HG02623 (cell line): ENCODE measurements at regions not wholly inside any gene's neighbourhood (a gene's known extent, or its start where the extent isn't known, plus 50 kb on each side); places are given as distances from the start of the nearest gene placed in this dataset.
"Not testable (repeated sequence)": the region's sequence is repeated elsewhere in the genome, so short reads cannot be mapped to it uniquely, and the experiment has no call there.

ENCODE experiments used
- ATAC-seq: cut with Tn5 transposase; IDR thresholded peaks from one replicate; pipeline ENCODE4 v1.9.1; 2021; ENCODE audit warnings: moderate library complexity; ENCODE audit not compliant: unreplicated experiment

DNA sequence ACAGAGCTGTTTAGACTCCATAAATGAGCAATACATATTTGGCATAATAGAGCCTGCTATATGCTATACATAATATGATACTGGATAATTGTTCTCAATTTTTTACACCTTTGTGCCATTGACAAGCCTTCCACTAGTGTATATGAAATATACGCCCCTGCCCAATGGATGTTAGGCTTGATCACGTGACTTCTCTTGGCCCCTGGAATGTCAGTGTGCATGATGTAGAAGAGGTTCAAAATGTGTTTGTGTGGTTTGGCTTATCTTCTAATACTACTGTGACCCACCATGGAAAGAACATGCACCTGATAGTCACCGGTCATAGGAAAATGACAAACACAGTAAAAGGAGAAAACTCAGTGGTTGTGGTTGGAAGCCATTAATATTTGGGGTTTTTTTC is 479.4 kb downstream of the PCDH20 start:
- no peak for ATAC-seq

DNA sequence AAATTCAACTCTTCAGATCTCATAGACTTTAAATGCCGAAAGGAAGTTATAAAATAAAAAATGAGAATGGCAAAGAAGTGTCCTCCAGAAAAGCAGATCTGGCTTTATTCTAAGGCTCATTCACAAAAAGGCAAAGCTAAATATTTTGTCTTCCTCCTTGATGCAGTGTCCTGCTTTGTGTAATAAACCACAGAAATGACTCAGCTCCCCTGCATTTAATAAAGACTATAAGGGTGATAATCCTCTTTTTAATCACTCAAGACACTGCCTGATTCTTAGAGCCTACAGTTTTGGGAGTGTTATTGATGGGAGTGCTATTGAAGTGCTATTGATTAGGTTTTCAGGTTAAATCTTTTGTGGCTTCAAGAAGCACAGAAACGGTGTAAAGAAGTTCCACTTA is 482.0 kb downstream of the PCDH20 start:
- no peak for ATAC-seq

- ATAC-seq = no peak
Measured at GRCh38 chr13:60931858-60932546, 483.6 kb downstream of the PCDH20 start.

- ATAC-seq = no peak
Measured at GRCh38 chr13:60925686-60926085, 490.0 kb downstream of the PCDH20 start.

- ATAC-seq = no peak
Measured at GRCh38 chr13:60924856-60925255, 490.8 kb downstream of the PCDH20 start.

DNA sequence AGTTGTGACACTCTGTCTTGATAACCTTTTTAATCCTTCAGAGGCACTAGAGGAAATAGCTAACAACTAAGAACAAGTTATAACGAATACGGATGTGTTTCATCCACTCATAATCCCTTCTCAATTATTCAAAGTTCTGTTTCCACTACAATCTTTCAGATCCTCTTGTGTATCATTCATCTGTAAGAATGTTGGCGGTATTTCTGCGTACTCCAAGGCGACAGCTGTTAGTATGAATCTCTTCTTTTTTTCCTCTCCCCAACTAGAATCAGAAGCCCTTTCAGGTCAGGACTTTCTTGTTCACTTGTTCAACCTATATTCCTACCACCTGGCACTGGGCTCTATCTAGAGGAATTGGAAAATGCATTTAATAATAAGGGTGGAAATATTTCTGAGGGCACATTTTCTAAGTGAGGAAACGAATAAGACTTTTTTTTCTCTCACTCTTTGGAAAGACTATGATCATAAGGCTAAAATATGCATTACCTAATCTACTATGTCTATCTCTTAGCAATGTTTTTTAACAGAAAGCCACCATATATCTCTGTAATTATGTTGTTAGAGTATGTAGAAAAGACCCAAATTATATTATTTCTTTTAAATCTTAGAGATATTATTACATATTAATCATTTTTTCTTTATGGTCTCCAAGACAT is 492.9 kb downstream of the PCDH20 start:
- no peak for ATAC-seq

DNA sequence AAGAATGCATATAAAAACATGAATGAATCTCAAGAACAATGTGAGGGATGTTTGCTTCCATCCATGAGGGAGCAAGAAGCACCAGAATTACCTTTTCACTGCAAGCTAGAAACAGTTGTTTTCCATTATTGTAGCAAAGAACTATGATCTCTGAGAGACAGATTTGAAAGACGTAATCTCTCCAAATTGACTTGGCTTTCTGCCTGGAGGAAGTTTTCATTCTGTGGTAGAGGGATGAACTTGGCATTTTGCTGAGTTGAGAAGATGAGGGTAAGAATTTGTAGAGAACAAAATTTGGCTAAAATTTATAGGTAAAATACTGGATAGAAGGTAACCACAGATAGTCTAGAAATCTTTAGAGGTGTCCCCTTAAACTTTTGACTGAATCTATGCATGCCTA is 496.8 kb downstream of the TDRD3 start:
- no peak for ATAC-seq

DNA sequence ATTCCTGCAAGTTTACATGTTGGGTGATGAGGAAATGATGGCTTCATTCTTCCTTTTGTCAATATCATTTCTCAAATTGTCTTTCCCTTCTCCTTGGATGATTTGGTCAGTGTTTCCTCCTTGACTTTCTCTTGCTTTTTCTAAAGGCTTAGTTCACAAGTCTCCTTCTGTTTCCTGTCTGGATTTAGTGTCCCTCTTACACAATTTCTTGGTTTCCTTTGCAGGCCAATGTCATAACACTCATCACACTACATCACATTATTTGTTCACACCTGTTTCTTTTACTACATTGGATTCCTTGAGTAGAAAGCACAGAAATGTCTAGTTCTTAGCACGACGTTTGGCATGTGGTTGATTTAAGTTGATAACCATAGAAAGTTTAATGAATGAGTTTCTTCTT is 490.7 kb downstream of the TDRD3 start:
- ATAC-seq = no peak

- ATAC-seq = no peak
Measured at GRCh38 chr13:60881507-60881906, 484.5 kb downstream of the TDRD3 start.

DNA sequence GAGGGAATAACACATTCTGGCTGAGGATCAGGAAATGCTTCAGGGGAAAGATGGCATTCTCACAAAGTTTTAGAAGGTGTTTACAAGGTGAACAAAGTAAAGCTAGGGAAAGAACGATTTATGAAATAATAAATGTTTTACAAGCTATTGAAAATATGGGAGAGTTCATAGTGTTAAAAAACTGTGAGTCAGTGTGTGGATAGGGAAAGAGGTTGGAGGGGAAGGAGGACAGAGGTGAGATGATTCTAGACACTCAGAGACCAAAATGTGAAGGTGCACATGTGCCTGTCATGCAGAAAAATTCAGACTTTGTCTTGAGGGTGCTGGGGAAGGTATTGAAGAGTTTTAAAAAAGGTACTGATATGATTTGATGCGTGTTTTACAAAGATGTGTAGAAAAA is 476.1 kb downstream of the TDRD3 start:
- no peak for ATAC-seq

DNA sequence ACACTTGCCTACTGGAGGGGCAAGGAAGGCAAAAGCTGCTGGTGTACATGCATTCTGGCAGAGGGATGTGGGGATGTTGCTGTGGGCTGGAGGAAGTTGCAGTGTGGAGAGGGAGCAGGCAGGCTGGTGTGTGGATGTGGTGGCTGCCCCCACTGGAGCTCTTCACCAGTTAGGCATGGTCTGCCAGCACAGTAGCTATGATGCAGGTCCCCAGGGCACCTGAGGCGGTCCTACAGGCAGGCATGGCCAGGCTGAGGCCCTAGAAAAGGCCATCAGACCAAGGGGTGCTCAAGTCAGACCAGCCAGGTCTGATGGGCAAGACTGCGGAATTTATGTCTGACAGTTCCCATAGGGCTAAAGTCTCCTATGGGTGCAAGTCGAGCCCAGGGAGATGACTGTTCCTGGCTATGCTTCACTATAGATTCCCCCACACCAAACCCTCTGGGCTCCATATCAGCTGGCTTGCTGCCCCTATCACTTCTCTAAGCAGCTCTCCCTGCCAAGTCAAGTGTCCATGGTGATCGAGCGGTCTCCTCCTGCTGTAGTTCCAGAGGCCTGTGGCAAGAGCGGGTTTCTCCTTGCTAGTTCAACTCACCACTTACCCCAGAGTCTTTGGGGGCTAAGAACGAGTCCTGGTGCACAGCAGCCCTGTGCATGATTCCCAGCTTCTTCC is 473.1 kb downstream of the TDRD3 start:
- ATAC-seq = no peak

DNA sequence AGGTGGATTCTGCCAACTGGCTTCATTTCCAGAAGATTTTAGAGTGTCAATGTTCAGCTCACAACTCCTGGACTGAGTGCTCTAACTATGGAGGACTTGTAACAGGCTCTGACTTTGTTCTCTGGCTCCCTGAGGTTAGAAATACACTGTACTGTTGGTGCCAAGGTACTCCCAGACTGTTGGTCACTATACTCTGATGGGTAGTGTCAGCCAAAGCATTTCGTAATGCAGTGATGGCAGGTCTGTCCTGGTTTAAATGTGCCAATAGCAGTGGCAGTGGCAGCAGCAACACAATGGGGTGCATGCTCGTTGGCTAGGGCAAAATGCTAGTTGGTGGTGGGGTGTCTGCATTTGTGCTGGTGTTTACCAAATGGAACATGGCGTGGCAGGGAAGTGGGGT is 472.2 kb downstream of the TDRD3 start:
- no peak for ATAC-seq

GRCh38 chr13:60862036-60862435 is 465.0 kb downstream of the TDRD3 start:
- no peak for ATAC-seq

DNA sequence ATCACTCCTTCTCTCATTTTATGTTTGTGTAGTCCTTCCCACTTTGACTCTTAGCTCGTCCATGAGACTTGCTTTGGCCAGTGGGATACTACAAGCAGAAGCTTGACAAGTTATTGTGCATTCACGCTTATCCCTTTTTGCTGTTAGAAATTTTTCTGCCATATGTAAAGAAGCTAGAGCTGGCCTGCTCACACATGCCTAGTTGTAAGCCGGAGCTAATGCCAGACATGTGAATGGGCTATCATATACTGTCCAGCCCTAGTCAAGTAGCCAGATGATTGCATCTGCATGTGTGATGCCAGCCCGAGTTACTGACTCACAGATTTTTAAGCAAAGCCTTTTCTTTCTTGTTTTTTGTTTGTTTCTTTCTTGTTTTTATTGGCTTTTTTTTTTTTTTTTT is 460.7 kb downstream of the TDRD3 start:
- ATAC-seq = no peak

DNA sequence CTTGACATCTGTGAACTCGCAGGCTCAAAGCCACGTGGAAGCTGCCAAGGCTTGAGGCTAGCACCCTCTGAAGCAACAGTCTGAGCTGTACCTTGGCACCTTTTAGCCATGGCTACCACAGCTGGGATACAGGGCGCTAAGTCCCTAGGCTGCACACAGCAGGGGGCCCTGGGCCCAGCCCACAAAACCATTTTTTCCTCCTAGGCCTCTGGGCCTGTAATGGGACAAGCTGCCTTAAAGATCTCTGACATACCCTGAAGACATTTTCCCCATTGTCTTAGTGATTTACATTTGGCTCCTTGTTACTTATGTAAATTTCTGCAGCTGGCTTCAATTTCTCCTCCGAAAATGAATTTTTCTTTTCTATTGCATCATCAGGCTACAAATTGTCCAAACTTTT is 455.9 kb downstream of the TDRD3 start:
- no peak for ATAC-seq

DNA sequence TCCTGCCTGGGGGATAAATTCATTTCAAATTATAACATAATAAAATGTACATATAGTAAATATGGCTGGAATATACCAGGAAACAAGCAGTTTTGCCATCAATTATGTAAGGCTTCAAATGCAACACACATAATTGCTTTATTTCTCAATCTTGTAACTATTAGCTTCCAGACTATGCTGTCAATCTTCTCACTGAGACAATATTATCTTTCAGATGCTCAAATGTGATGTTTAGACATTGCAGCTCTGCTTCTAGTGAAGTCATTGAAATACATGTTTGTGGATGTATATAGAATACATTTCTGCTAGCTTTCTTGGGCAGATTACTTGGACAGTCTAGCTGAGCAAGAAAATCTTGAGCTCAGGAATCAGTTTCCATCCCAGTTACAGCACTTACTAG is 454.4 kb downstream of the TDRD3 start:
- ATAC-seq = no peak

GRCh38 chr13:60850526-60850925 is 453.5 kb downstream of the TDRD3 start:
- ATAC-seq = no peak

DNA sequence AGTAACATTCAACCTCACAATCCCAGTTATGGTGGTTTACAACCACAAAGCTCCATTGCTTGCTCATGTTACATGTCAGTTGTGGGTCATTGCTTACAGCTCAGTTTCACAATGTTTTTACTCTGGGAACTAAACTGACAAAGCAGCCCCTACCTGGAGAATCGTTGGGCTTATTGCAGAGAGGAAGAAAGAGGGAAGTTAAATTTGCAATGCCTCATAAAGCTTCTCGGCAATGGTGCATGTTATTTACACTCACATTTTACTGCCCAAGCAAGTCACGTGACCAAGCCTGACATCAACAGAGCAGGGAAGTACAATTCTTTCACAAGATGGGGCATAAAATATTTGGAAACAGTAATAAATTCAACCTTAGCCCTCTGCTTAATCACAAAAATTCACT is 441.6 kb downstream of the TDRD3 start:
- no peak for ATAC-seq

DNA sequence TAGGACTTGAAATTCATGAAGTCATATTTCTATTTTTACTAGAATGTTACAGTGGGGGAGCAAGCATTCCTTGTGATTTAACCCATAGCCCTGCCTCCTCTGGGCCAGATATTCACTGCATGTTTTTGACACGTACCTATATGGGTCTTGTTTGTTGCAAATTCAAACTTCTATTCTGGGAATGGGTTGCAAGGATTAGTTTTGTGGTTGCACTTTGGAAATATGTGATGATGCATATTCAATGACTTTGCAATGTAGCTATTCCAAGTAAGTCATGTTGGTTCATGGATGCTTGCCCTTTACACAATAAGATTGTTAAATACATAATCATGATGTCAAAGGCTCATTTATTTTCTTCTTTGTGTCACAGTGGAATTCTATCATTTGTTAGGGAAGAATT is 440.8 kb downstream of the TDRD3 start:
- no peak for ATAC-seq

GRCh38 chr13:60836821-60837220 is 439.8 kb downstream of the TDRD3 start:
- no peak for ATAC-seq

DNA sequence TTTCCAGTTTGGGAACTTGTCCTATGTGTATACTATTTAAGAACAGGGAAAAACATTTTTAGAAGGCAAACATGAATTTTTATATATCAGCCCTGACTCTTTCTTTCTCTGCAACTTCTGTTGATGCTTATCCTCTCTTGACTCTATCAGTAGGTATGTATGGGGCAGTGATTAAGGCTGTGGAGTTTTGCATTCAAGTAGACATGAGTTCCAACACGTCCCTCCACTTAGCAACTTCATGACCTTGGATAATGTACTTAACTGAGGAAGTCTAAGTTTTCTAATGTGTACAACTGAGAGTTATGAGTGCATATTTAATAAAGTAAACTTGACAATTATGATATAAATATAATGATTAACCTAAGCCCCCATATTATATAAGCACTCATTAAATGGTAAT is 414.6 kb downstream of the TDRD3 start:
- ATAC-seq = no peak

DNA sequence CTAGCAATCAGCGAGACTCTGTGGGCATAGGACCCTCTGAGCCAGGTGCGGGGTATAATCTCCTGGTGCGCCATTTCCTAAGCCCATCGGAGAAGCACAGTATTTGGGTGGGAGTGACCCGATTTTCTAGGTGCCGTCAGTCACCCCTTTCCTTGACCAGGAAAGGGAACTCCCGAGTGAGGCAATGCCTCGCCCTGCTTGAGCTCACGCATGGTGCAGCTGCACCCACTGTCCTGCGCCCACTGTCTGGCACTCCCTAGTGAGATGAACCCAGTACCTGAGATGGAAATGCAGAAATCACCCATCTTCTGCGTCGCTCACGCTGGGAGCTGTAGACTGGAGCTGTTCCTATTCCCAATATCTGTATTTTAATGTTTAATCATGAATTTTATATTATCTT is 408.6 kb downstream of the TDRD3 start:
- ATAC-seq = not testable (repeated sequence)
